Activated T-helper 1 cell treated with anti-CD3 and anti-CD28 coated beads, Interleukin-2, amount 50 U/mL, for 16 hours (primary cell): ENCODE measurements at regions not wholly inside any gene's neighbourhood (a gene's known extent, or its start where the extent isn't known, plus 50 kb on each side); places are given as distances from the start of the nearest gene placed in this dataset.

Experiments used
- DNase-seq, 2 donors: peaks; one replicate each; pipeline ENCODE4 v3.0.0-alpha.2; 2020; ENCODE audit warnings: low read depth in 1 of 2, low spot score in 1 of 2

DNA sequence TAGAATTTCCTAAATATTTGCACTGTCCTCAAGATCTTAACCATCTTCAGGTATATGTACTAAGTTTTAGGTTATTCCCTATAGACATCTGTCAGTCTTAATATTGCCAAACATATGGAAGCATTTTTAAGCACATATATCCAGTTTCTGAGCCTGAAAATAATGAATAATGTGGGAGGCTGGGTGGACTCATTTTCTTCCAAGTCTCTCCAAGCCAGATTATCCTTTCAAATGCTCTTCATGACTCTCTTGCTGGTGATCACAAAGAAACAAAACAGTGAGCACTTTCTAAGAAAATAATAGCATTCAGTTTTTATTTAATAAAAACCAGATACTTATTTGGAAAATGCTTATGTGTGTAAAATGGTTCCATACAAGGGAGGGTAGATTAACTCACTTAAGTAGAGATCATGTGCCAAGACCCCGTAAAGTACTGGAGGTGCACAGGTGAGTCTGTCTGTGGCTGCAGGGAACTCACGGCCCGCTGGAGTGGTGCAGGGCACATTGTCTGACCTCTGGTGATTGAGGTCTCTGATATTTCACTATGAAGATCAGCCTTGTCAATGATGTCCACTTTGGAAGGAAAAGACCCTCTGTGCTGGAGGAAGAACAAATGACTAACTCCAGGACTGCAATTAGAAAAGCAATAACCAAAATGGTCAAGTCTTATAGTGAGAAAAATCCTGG is 161.6 kb downstream of the TMEM18 start:
- no peak for DNase-seq

DNA sequence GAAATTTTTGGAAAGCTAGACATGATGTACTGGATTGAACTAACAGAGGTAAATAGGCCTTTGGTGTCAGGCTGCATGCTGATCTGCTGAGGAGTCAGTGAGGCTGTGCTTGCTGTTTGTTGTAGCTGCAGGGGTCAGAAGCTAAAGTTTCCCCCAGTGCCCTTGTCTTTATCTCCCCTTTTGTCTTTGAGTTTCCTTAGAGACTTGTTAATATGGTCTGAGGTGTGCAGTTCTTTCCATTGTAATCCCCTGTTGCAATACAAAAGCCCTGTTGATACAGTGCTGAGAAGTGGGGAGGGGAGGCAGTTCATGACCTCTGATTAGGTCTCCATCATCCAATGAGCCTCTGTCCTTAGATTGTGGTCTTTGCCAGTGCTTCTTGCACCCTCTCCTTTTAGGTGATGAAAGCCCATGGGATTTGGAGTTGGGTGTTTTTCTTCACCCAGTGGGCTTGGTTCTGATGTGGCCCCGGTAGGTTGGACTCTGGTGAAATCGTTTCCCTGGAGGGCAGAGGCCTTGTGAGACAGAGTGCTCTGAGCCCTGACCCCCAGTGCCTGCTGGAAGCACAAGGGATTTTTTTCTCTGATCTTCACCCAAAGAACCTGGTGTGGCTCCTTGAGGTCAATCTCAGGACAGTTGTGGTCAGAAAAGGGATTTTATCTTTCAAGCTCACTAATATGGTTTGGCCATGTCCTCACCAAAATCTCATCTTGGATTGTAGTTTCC is 163.1 kb downstream of the TMEM18 start:
- no peak for DNase-seq

DNA sequence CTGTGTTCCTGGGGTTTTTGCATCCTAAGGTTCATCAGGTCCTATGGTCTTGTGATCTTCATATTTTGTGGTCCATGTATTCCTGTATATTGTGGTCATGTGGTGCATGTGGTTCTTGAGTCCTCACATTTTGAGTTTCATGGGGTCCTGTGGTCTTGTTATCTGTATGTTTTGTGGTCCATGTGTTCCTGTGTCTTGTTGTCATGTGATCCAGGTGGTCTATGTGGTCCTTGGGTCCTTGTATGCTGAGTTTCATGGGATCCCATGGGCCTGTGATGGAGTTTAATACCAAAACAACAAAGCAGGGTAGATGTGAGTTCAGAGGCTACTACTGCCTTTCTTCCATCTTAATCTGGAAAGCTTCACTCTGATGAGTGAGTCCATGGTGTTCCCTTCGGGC is 166.4 kb downstream of the TMEM18 start:
- DNase-seq, result no peak

DNA sequence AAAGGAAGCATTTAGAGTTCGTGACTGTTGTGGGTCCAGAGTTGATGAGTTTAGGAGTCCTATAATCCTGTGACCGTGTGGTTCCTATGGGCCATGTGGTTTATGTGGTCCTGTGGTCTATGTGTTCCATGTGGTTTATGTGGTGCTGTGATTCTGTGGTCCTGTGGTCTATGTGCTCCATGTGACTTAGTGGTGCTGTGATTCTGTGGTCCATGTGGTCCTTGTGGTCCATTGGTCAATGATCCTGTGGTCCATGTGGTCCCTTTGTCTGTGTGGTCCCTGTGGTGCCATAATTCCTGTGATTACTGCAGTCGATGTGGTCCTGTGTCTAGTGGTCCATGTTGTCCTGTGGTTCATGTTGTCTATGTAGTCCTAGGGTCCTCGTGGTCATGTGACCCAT is 167.3 kb downstream of the TMEM18 start:
- no peak for DNase-seq

DNA sequence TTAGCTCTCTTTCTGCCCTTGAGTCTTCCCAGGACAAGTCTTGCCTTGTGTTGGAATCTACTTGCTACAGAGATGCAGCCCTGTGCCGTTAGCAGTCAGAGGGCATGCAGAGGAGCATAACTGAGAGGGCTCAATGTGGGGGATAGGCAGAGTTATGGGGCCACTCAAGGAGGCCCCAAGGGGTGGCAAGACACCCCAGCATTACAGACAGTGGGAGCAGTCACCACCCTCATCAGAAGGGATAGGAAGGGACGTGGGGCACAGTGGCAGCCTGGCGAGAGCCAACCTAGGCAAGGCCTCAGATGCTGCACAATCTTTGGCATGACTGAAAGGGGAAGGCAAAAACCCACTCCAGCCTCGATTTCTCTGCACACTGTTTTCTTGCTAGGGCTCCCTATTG is 169.1 kb downstream of the TMEM18 start:
- no peak for DNase-seq

DNA sequence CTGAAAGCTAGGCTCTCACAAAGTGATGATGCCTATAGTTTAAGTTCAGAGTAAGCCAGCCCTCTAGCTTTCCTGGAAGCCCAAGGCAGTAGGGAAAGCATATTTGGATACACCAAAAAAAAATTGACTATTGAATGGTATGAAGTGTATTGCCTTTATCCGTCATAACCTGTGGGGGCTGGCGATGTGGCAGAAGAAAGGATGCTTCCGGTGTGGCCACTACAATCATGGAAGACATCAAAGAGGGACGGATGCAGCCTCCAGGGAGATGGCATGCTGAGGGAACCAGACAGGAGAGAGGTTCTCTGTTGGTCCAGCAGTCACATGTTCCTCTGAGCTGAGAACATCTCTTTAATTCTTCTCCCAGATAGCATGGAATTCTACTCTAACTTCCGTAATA is 170.3 kb downstream of the TMEM18 start:
- no peak for DNase-seq

DNA sequence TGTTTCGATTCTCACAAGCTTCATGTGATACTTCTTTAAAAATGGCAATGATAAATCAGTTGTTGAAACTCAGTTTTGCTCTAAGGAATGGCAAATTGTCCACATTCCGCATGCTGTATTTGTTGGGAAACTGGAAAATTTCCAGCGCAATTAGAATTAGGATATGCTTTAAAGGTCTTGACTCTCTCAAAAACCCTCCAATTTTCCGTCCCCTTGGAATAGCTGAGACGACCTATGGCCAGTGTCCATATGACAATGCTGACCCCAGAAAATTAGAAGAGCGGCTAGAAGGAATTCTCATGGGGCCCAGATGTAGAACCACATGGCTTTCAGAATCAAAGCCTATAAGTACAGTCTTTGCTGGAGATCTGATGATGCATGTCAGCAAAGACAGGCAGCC is 170.8 kb downstream of the TMEM18 start:
- no peak for DNase-seq

DNA sequence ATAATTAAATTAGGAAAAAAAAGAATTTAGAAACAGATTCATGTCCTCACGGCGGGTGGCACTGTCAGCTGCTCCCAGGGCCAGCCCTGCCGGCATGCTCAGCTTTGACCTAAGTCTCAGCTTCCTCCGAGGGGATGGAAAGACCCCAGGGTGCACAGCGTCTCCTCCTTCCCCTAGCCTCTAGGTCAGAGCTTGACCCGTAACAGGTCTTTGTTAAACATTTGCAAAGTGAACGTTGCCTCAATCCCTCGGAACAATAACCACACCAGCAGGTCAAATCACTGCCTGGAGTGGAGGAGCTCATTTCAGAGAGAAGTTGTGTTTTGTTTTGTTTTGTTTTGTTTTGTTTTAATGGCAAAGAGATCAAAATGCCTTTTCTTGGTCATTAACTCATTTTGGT is 171.3 kb downstream of the TMEM18 start:
- DNase-seq, result no peak

DNA sequence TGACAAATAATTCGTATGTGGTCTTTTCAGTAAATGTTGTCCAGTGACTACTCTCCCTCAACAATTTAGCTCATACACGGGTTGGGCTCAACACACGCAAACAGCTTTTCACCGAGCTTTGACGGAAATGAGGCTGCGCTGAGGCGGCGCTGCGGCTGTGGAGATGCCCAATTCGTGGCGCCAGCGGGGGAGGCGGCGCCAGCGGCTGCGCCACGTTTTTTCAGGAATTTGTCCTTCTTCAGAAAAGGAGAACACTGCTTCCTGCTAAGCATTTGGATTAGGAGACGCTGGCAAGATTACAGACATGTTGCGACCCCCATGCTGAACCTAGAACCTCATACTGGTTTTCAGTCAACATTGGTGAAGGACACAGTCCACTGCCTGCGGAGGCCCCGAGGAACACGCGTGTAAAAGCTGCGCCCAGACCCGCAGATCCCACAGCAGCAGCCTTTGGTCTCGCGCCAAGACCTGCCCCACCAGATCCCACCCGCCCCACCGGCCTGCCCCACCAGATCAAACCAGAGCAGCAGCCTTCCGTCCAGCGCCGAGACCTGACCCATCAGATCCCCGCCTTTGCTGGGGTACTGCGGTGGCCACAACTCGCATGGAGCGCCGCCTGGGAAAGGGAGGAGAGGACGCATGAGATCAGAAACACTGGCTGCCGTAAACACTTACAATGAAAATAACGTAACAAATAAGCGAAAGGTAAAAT is 173.8 kb downstream of the TMEM18 start:
- DNase-seq, result no peak

DNA sequence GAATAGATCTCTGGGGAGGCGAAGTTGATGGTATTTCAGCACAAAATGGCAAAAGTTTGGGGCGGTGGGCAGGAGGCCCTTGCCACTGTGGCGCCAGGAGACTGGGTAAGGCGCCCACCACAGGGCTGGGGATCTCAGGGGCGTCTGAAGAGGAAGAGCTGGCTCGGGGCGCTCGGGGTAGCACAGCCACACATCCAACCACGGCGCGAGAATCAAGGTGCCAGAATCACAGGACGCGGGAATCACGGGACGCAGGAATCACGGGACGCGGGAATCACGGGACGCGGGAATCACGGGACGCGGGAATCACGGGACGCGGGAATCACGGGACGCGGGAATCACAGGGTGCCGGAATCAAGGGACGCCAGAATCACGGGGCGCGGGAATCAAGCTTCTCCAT is 174.4 kb downstream of the TMEM18 start:
- no peak for DNase-seq

DNA sequence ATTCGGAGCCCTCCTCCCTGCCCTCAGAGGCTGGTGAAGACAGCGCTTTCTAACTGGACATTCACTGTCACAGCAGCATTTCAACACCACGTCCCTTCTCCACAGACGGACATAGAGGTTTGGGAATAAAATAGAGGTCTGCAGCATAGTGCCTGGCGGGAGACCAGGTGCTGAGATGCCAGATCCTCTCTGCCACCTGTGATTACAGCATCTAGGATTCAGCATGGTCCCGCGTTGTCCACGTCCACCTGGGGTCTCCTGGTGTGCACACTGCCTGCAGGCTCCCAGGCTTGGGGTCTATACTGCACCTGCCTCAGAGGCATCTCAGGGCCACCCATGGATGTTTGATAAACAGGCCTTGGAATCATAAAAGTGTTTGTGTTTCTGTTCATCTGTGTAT is 175.5 kb downstream of the TMEM18 start:
- no peak for DNase-seq

DNA sequence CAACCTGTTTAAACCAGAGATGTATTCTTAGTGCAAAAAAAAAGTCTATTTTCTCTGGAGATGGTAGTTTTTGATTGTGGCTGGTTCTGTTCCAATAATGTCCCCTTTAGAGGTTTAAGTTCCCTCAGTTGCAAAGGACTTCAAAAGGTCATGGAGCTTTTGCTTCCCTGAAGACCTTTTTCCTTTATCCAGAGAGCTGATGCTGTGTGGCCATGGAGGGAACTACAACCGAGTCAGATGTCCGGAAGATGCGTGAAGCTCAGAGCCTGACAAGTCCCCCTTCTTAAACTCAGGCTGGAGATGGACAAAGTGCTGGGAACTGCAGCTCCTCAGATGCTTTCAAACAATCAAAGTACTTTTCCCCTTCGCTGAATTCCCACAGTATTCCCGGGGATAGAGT is 176.1 kb downstream of the TMEM18 start:
- no peak for DNase-seq

DNA sequence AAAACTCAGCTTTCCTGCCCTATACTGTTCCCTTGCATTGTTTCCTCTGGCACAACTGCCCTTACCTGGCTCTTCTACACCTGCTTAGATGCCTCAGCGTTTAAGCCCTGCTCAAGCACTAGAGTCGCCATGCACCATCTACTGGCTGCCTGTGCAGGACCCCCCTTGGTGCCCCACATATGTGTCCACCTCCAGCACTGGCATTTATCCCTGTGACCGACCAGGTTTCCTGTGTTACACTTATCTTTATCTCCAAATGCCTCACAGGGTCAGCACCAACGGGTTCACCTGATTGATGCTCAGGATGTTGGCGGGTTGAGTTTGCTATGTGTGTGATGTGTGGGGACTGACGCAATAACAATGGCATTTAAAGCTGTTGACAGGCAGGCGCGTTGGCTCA is 177.5 kb downstream of the TMEM18 start:
- DNase-seq, result no peak

DNA sequence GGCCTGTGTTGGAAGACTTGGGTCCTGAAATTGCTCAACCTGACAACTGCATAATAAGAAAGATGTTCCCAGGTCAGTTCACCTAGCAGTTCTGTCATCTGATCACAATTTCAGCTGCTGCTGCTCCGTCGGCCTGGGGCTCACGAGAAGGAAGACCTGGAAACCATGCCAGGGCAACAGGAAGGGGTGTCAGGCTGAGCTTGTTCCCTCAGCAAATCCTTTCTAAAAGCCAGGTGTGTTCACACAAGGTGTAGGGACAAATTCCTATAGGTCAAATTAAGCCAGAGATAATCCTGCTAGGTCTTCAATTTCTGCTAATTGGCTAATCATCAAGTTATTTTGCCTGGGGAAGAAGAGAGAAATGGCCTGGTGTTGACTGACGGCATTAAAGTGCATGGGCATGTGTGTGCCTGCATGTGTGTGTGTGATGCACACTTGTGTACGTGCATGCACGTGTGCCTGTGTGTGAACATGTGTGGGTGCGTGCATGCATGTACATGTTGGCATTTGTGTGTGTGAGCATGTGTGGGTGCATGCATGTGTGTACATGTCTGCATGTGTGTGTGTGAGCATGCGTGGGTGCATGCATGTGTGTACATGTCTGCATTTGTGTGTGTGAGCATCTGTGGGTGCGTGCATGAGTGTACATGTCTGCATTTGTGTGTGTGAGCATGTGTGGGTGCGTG is 178.6 kb downstream of the TMEM18 start:
- no peak for DNase-seq

DNA sequence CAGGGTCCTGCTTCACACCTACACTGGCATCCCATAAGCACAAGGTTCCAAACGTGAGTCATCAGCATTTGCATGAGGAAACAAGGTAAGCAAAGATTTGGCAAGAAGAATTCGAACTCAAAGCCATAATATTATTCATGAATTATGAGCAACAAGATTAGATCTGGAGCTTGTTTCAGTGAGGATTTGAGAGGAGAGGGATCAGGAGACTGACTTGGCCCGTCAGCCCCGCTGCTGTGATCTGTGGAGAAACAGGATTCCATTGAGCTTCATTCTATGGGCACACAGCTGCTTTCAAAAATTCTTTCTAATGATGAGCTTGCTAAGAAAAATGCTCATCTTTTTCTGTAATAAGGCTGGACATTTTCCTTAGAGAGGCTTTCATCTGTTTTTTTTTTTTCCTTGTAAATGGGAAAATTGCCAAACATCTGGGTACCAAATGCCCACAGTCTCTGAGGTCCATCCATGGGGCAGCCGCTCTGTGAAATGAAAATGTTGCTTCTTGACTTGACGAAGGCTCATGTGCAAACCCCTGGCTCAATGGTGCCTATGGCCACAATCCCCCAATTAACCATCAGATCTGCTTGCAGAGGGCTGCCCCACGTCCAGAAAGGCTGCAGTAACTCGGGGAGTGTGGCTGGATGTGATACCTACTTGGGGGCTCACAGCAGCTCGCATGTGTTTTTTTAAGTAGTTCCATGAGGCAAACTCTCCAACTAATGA is 179.3 kb downstream of the TMEM18 start:
- DNase-seq, result no peak

DNA sequence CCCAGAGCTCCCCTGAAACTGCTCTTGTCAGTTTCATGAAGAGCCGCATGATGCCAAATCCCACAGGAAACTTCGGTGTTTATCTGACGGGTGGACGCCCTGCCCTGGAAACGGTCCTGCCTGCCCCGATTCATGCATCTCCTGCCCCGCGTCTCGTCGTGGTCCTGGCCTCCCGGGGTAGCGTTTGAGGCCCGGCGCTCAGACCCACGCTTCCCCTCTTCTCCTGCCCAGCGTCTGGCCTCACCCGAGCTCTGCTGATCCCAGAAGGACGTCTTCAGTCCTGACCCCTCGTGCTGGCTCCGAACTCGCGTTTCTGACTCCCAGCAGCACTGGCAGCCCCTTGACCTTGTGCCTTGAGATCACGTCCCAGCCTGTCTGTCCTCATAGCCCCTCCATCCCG is 180.5 kb downstream of the TMEM18 start:
- no peak for DNase-seq

DNA sequence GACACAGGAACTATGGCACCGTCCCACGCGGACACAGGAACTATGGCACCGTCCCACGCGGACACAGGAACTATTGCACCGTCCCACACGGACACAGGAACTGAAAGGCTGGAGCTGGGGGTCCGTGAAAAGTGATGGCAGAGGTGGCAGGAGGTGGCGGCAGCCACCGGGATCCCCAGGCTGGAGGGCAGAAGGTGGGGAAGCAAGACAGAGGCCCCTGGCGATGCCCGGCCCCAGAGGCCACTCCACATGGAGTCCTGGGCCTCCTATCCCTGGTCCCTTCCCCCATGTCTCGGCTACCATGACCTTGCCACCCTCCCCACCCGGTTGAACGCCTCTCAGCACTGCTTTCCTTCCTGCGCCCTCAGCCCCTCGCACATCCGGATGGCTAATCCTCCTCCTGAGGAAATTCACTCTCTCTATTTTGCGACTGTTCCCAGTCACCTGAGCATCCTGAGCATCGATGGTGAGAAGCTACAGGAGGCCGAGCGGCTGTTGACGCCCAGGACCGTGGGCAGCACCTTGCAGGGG is 181.4 kb downstream of the TMEM18 start:
- DNase-seq, result no peak

DNA sequence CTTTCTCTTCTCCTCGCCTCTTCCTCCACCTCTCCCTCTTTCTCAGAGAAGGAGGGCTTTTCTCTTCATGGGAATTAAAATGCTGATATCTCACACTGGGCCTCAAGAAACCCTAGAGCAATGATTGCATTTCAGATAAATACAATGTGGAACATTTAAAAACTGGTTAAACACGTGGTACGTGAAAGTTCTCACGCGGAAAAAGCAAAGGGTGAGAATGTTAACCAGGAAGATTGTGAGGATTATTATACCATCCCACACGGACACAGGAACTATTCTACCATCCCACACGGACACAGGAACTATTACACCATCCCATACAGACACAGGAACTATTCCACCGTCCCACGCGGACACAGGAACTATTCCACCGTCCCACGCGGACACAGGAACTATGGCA is 182.4 kb downstream of the TMEM18 start:
- no peak for DNase-seq

DNA sequence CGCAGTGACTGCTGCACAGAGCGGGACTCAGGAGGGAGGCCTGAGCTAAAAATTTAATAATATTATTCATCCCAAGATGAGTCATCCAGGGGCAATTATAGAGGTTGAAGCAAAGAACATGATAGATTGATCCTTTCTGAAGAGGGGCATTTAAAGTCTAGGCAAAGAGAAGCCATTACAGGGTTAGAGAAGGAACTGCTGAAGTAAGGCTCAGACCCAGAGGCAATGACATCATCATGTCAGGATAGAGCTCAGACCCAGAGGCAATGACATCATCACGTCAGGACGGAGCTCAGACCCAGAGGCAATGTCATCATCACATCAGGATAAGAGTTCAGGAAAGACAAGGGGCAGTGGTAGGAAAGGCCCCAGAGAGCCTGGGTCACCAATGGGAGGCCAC is 184.0 kb downstream of the TMEM18 start:
- no peak for DNase-seq

DNA sequence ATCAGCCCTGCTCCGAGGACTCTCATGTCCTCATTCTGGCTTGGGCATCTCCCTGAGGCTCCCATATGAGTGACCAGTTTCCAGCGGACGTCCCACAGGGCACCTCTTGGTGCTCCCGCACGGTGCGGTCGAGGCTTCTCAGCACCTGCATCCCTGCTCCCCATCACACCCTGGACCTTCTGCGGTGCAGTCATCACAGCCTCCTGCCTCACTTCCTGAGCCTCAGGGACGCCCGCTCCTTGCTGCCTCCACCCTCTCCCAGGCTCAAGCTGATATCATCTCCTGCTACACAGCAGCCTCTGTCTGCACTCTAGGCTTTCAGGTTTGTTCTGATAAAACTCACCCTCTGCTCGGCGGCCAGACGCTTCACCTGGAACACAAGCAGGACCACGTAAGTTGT is 185.0 kb downstream of the TMEM18 start:
- no peak for DNase-seq

DNA sequence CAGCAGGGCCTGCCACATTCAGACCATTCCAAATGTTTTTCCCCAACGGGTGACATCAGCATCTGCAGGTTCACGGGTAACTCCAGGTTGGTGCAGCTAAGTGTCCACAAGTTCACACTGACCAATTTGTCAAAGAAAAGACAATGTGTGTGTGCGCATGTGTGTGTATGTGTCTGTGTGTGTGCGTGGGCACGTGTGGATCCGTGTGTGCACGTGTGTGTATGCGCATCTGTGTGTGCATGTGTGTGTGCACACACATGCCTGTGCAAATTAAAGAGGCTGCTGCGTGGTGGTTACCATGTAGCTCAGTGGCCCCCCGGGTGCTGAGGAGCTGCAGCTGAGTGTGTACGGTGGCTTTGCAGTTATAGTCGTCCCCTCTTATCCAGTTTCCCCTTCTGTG is 187.4 kb downstream of the TMEM18 start:
- DNase-seq, result no peak
